Mesenchymal stem cell (in vitro differentiated cells and primary cell): ENCODE measurements at regions not wholly inside any gene's neighbourhood (a gene's known extent, or its start where the extent isn't known, plus 50 kb on each side); places are given as distances from the start of the nearest gene placed in this dataset.

Source experiments
- DNase-seq: peaks from one replicate; pipeline ENCODE4 v3.0.0-alpha.2; 2013
- H2AFZ ChIP-seq: one replicate; pipeline ENCODE4 v1.6.1; 2013; ENCODE audit warnings: low read depth, mild to moderate bottlenecking, control low read depth, inconsistent platforms, low read length, moderate library complexity
- H2AK5ac ChIP-seq: 2 replicates; pipeline ENCODE4 v1.6.1; 2013; ENCODE audit warnings: low read length, moderate library complexity, mild to moderate bottlenecking, inconsistent platforms; ENCODE audit not compliant: severe bottlenecking
- H2BK120ac ChIP-seq: one replicate; pipeline ENCODE4 v1.6.1; 2013; ENCODE audit warnings: low read depth, mild to moderate bottlenecking, inconsistent platforms, low read length, moderate library complexity
- H2BK12ac ChIP-seq, 2 experiments: one replicate each; pipeline ENCODE4 v1.6.1; 2013; ENCODE audit warnings: inconsistent platforms in 2 of 2, low read length in 2 of 2, mild to moderate bottlenecking in 2 of 2, moderate library complexity in 2 of 2, control low read depth in 1 of 2
- H2BK15ac ChIP-seq: one replicate; pipeline ENCODE4 v1.6.1; 2013; ENCODE audit warnings: mild to moderate bottlenecking, low read depth, inconsistent platforms; ENCODE audit not compliant: poor library complexity, severe bottlenecking
- H2BK5ac ChIP-seq: 2 replicates; pipeline ENCODE4 v1.6.1; 2013; ENCODE audit warnings: low read depth, mild to moderate bottlenecking, low read length, control low read depth, inconsistent platforms; ENCODE audit not compliant: poor library complexity, severe bottlenecking
- H3K14ac ChIP-seq, 2 experiments: one replicate each; pipeline ENCODE4 v1.6.1; 2013; ENCODE audit warnings: inconsistent platforms in 2 of 2, low read length in 2 of 2, control low read depth in 1 of 2, mild to moderate bottlenecking in 1 of 2, moderate library complexity in 1 of 2
- H3K18ac ChIP-seq, 2 experiments: one replicate each; pipeline ENCODE4 v1.6.1; 2013; ENCODE audit warnings: inconsistent platforms in 2 of 2, low read length in 2 of 2, control low read depth in 1 of 2, low read depth in 1 of 2, mild to moderate bottlenecking in 1 of 2
- H3K23ac ChIP-seq, 2 experiments: one replicate each; pipeline ENCODE4 v1.6.1; 2013; ENCODE audit warnings: inconsistent platforms in 2 of 2, low read length in 2 of 2, mild to moderate bottlenecking in 2 of 2, moderate library complexity in 2 of 2, control low read depth in 1 of 2
- H3K27ac ChIP-seq: 2 replicates; pipeline ENCODE4 v1.5.1; 2013; ENCODE audit warnings: mild to moderate bottlenecking, moderate library complexity, low read length, control low read depth, inconsistent platforms; ENCODE audit not compliant: poor library complexity, severe bottlenecking
- H3K27me3 ChIP-seq, 2 experiments: 2 replicates each; pipeline versions ENCODE4 v1.6.1 to v1.7.0; 2013; ENCODE audit warnings: low read length in 2 of 2, mild to moderate bottlenecking in 2 of 2, moderate library complexity in 2 of 2, control low read depth in 1 of 2, inconsistent platforms in 1 of 2; ENCODE audit not compliant: control insufficient read depth in 1 of 2, insufficient read depth in 1 of 2
- H3K36me3 ChIP-seq, 2 experiments: 2 replicates each; pipeline versions ENCODE4 v1.6.1 to v1.7.0; 2013; ENCODE audit warnings: low read length in 2 of 2, control low read depth in 1 of 2, inconsistent platforms in 1 of 2, low read depth in 1 of 2, mild to moderate bottlenecking in 1 of 2; ENCODE audit not compliant: insufficient read depth in 2 of 2, control insufficient read depth in 1 of 2
- H3K4ac ChIP-seq, 2 experiments: one replicate each; pipeline ENCODE4 v1.6.1; 2013; ENCODE audit warnings: inconsistent platforms in 2 of 2, low read length in 2 of 2, mild to moderate bottlenecking in 2 of 2, moderate library complexity in 2 of 2, control low read depth in 1 of 2, low read depth in 1 of 2
- H3K4me1 ChIP-seq: 2 replicates; pipeline ENCODE4 v1.6.1; 2013; ENCODE audit warnings: low read depth, low read length, control low read depth; ENCODE audit not compliant: control insufficient read depth, insufficient read depth
- H3K4me2 ChIP-seq: 2 replicates; pipeline ENCODE4 v1.6.1; 2013; ENCODE audit warnings: low read length, mild to moderate bottlenecking, inconsistent platforms; ENCODE audit not compliant: poor library complexity, severe bottlenecking
- H3K4me3 ChIP-seq, 2 experiments: 2 replicates each; pipeline versions ENCODE4 v1.5.1 to v1.7.0; 2013; ENCODE audit warnings: low read length in 2 of 2, mild to moderate bottlenecking in 2 of 2, control low read depth in 1 of 2, low read depth in 1 of 2; ENCODE audit not compliant: insufficient read depth in 1 of 2
- H3K79me1 ChIP-seq: replicated peaks from 2 replicates; pipeline ENCODE4 v1.6.1; 2013; ENCODE audit warnings: mild to moderate bottlenecking, control low read depth, low read length, inconsistent platforms; ENCODE audit not compliant: poor library complexity, severe bottlenecking
- H3K9ac ChIP-seq: 2 replicates; pipeline ENCODE4 v1.7.0; 2013; ENCODE audit warnings: mild to moderate bottlenecking, low read length, moderate library complexity
- H3K9me3 ChIP-seq: 2 replicates; pipeline ENCODE4 v1.7.0; 2013; ENCODE audit warnings: mild to moderate bottlenecking, low read length; ENCODE audit not compliant: control insufficient read depth
- H4K8ac ChIP-seq: one replicate; pipeline ENCODE4 v1.6.1; 2013; ENCODE audit warnings: inconsistent platforms, mild to moderate bottlenecking, low read length, moderate library complexity
- H4K91ac ChIP-seq: one replicate; pipeline ENCODE4 v1.6.1; 2013; ENCODE audit warnings: mild to moderate bottlenecking, low read length, inconsistent platforms
- WGBS: methylation state at CpG from one replicate; pipeline ENCODE4 v1.1.7; 2013; ENCODE audit warnings: mixed read lengths; 5-methylcytosine and 5-hydroxymethylcytosine counted together

- H4K8ac ChIP-seq = no peak overlapping the region
- H2AFZ ChIP-seq = no peak overlapping the region
- no peaks in the 10 kb centered on the region for H3K27me3 ChIP-seq
- no peak overlapping the region for H2AK5ac ChIP-seq
- no peak overlapping the region for H2BK15ac ChIP-seq
- no peak overlapping the region for H3K4me2 ChIP-seq
- peaks cover 13% of the 10 kb centered on the region for H3K9me3 ChIP-seq
- H3K4ac ChIP-seq = no peak overlapping the region
- no peak overlapping the region for H2BK120ac ChIP-seq
- no peak overlapping the region for H3K27ac ChIP-seq
- no peak overlapping the region for H3K14ac ChIP-seq
- no peak overlapping the region for H3K18ac ChIP-seq
- H3K4me3 ChIP-seq = no peak overlapping the region
- H3K4me1 ChIP-seq = no peaks in the 10 kb centered on the region
- no peak overlapping the region for H2BK12ac ChIP-seq
- H2BK5ac ChIP-seq = no peak overlapping the region
- H3K79me1 ChIP-seq = no peaks in the 10 kb centered on the region
- no peak overlapping the region for H3K9ac ChIP-seq
- no peaks in the 10 kb centered on the region for H3K36me3 ChIP-seq
- 90% methylated on average over 40 of the region's 40 CpGs for WGBS
- no peak overlapping the region for H4K91ac ChIP-seq
- no peak overlapping the region for H3K23ac ChIP-seq
- DNase-seq = no peak
Measured at GRCh38 chr13:111547726-111548273, 227.4 kb downstream of the TEX29 start.

GRCh38 chr13:111548301-111548700, 227.9 kb downstream of the TEX29 start:
- no peak overlapping the region for H2AK5ac ChIP-seq
- H3K27ac ChIP-seq = no peak overlapping the region
- H2BK12ac ChIP-seq = no peak overlapping the region
- no peak for DNase-seq
- H3K36me3 ChIP-seq = no peaks in the 10 kb centered on the region
- no peak overlapping the region for H2BK5ac ChIP-seq
- 91% methylated on average over 24 of the region's 25 CpGs for WGBS
- H3K4ac ChIP-seq = no peak overlapping the region
- no peaks in the 10 kb centered on the region for H3K27me3 ChIP-seq
- no peak overlapping the region for H2AFZ ChIP-seq
- H3K79me1 ChIP-seq = no peaks in the 10 kb centered on the region
- no peak overlapping the region for H2BK120ac ChIP-seq
- H3K4me3 ChIP-seq = no peak overlapping the region
- no peak overlapping the region for H3K9ac ChIP-seq
- no peaks in the 10 kb centered on the region for H3K4me1 ChIP-seq
- peaks cover 13% of the 10 kb centered on the region for H3K9me3 ChIP-seq
- no peak overlapping the region for H2BK15ac ChIP-seq
- no peak overlapping the region for H4K91ac ChIP-seq
- no peak overlapping the region for H3K18ac ChIP-seq
- H3K4me2 ChIP-seq = no peak overlapping the region
- H3K23ac ChIP-seq = no peak overlapping the region
- no peak overlapping the region for H3K14ac ChIP-seq
- H4K8ac ChIP-seq = no peak overlapping the region

DNA sequence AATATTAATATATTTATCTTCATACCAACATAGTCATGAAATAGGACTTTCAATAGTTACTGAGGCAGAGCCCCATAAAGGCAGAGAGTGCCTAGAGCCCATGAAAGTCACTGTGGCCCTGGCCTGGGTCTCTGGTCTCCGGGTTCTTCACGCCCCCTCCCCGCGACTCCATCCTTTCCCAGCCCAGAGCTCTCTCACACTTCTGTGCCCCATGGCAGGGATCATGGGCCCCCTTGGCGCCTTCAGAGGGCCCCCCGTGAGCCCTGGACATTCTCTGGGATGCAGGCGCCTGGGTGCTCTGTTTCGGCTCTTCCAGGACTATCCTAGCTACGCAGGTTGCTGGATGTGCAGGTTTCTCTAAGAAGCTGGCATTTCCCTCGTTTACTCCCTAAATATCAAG, 228.4 kb downstream of the TEX29 start:
- Histone ChIP-seq H3K36me3 (no peaks in the 10 kb centered on the region), H4K8ac (no peak overlapping the region), H3K9ac (no peak overlapping the region), H3K4me3 (no peak overlapping the region), H3K9me3 (peaks cover 13% of the 10 kb centered on the region), H2AFZ (no peak overlapping the region), H2BK12ac (no peak overlapping the region), H3K79me1 (no peaks in the 10 kb centered on the region), H3K14ac (no peak overlapping the region), H2BK120ac (no peak overlapping the region), H4K91ac (no peak overlapping the region), H3K4me2 (no peak overlapping the region), H3K4ac (no peak overlapping the region), H3K23ac (no peak overlapping the region), H3K27ac (no peak overlapping the region), H2BK5ac (no peak overlapping the region), H3K4me1 (no peaks in the 10 kb centered on the region), H3K27me3 (no peaks in the 10 kb centered on the region), H2BK15ac (no peak overlapping the region), H2AK5ac (no peak overlapping the region), H3K18ac (no peak overlapping the region)
- DNase-seq = no peak
- 81% methylated on average over 10 of the region's 10 CpGs for WGBS

DNA sequence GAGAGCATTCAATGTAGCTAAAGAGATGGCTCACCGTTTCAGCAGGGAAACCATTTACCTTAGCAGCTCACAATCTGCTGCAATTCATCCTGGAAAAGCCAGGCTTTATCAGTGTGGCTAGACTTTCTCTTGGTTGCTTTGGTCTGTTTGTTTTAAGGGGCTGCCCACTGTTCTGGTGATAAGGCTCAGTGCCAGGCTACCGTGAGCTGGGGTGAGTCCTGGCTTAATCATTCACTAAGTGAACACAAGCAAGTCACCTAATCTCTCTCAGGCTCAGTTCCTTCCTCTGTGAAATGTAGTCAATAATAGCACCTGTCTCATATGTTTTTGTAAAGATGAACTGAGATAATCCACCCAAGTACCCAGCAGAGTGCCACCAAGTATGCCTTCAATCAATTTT, 229.0 kb downstream of the TEX29 start:
- Histone ChIP-seq H3K4me2 (no peak overlapping the region), H2BK15ac (no peak overlapping the region), H4K91ac (no peak overlapping the region), H3K4me3 (no peak overlapping the region), H2BK120ac (no peak overlapping the region), H3K36me3 (no peaks in the 10 kb centered on the region), H3K27me3 (no peaks in the 10 kb centered on the region), H3K23ac (no peak overlapping the region), H3K4ac (no peak overlapping the region), H2BK12ac (no peak overlapping the region), H2BK5ac (no peak overlapping the region), H4K8ac (no peak overlapping the region), H3K9ac (no peak overlapping the region), H3K4me1 (no peaks in the 10 kb centered on the region), H3K27ac (no peak overlapping the region), H3K79me1 (no peaks in the 10 kb centered on the region), H2AFZ (no peak overlapping the region), H2AK5ac (no peak overlapping the region), H3K18ac (no peak overlapping the region), H3K9me3 (peaks cover 7% of the 10 kb centered on the region), H3K14ac (no peak overlapping the region)
- 75% methylated on average over 1 of the region's 2 CpGs for WGBS
- DNase-seq = no peak
